ENCODE measurements at regions not wholly inside any gene's neighbourhood (a gene's known extent, or its start where the extent isn't known, plus 50 kb on each side); places are given as distances from the start of the nearest gene placed in this dataset.

GRCh38 chr11:82085493-82085892 lies 648.2 kb downstream of the FAM181B start:
- Histone ChIP-seq H3K36me3 (replicated peaks in 1 of 2) (no peaks in the 10 kb centered on the region), H3K4me1 (replicated peaks in 1 of 2) (peaks cover 0 to 4% of the 10 kb centered on the region in 2 donors), H3K4me3 (no peak overlapping the region), H3K27me3 (no peaks in the 10 kb centered on the region), H3K27ac (no peak overlapping the region), H3K9me3 (replicated peaks in 1 of 3) (no peaks in the 10 kb centered on the region)
- intact Hi-C loops (cut with DNase I), result no loop called here
- DNase-seq, result no peak
- WGBS, 4 donors, result 82 to 87% (median 83%) methylated on average over 4 of the region's 4 CpGs
- TF ChIP-seq POLR2A (IDR thresholded peaks at IDR 0.05) (no peak), CTCF (IDR thresholded peaks at IDR 0.05) (no peak)

DNA sequence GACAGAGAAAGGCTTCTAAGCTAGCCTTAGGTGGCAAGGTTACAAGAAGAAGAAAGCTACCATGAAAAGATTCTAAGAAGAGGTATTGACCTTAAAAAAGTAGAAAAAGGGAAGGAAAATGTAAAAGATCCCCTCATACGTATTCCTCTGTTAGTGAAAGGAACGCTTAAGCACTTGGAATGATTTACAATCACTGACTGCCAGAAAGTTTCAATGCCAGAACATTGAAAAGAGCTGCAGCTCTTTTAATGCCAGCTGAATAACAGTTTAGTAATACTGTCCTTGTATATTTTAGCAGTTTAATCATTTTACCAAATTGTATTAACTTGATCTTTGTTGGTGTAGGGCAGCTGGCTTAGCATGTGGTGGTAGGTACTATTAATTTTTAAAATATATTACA lies 650.7 kb downstream of the FAM181B start:
- peaks cover 0 to 4% of the 10 kb centered on the region in 2 donors for H3K4me1 ChIP-seq (replicated peaks in 1 of 2)
- no peak overlapping the region for H3K4me3 ChIP-seq
- no peaks in the 10 kb centered on the region for H3K27me3 ChIP-seq
- DNase-seq, result no peak
- H3K27ac ChIP-seq, result no peak overlapping the region
- TF ChIP-seq CTCF (IDR thresholded peaks at IDR 0.05) (no peak), POLR2A (IDR thresholded peaks at IDR 0.05) (no peak)
- intact Hi-C loops (cut with DNase I), result no loop called here
- no peaks in the 10 kb centered on the region for H3K36me3 ChIP-seq (replicated peaks in 1 of 2)
- no peaks in the 10 kb centered on the region for H3K9me3 ChIP-seq (replicated peaks in 1 of 3)
- WGBS, 4 donors, result 15 to 20% (median 17%) methylated on average over 2 of the region's 2 CpGs

GRCh38 chr11:82080160-82080559 lies 653.5 kb downstream of the FAM181B start:
- no peaks in the 10 kb centered on the region for H3K36me3 ChIP-seq (replicated peaks in 1 of 2)
- H3K27me3 ChIP-seq, result no peaks in the 10 kb centered on the region
- no peak for DNase-seq
- no peaks in the 10 kb centered on the region for H3K9me3 ChIP-seq (replicated peaks in 1 of 3)
- no peak overlapping the region for H3K4me3 ChIP-seq
- peaks cover 0 to 4% of the 10 kb centered on the region in 2 donors for H3K4me1 ChIP-seq (replicated peaks in 1 of 2)
- whole genome bisulfite sequencing, 4 donors, result 52 to 68% (median 63%) methylated on average over 2 of the region's 2 CpGs
- H3K27ac ChIP-seq, result no peak overlapping the region
- intact Hi-C loops (cut with DNase I), result no loop called here
- TF ChIP-seq CTCF (IDR thresholded peaks at IDR 0.05) (no peak), POLR2A (IDR thresholded peaks at IDR 0.05) (no peak)

DNA sequence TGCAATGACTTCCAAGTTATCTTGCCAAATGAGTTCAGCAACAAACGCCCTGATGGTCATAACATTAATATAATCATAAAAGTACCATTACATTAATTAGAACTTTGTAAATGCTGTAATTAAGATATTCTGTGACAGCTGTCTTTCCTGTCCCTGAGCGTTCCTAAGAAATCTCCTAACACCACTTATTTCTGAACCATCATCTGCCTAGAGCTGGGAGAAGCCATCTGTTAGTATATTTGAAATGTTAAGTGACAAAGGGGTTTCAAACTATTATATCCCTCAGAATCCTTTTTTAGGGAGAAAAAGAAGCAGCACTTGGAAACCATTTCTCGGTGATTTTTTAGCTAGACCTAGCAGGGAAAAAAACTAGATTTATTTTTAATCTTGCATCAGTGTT lies 657.5 kb downstream of the FAM181B start:
- H3K36me3 ChIP-seq (replicated peaks in 1 of 2), result no peaks in the 10 kb centered on the region
- H3K9me3 ChIP-seq (replicated peaks in 1 of 3), result no peaks in the 10 kb centered on the region
- H3K4me3 ChIP-seq, result no peak overlapping the region
- H3K27me3 ChIP-seq, result no peaks in the 10 kb centered on the region
- no peaks in the 10 kb centered on the region for H3K4me1 ChIP-seq (replicated peaks in 1 of 2)
- intact Hi-C loops (cut with DNase I), result no loop called here
- TF ChIP-seq CTCF (IDR thresholded peaks at IDR 0.05) (no peak), POLR2A (IDR thresholded peaks at IDR 0.05) (no peak)
- H3K27ac ChIP-seq, result no peak overlapping the region
- no peak for DNase-seq
- WGBS, 4 donors, result 80 to 90% (median 83%) methylated on average over 3 of the region's 3 CpGs

Measured in adrenal gland (tissue), 9 donors.